GM21529 (cell line): ENCODE measurements at regions not wholly inside any gene's neighbourhood (a gene's known extent, or its start where the extent isn't known, plus 50 kb on each side); places are given as distances from the start of the nearest gene placed in this dataset.

Experiments
- ATAC-seq: cut with Tn5 transposase; IDR thresholded peaks from one replicate; pipeline ENCODE4 v1.9.1; 2021; ENCODE audit not compliant: unreplicated experiment

GRCh38 chr6:50600280-50600679 is 113.0 kb upstream of the TFAP2D start:
- no peak for ATAC-seq

- ATAC-seq: no peak
Measured at GRCh38 chr6:50602292-50602691, 111.0 kb upstream of the TFAP2D start.

GRCh38 chr6:50608421-50608820 is 104.9 kb upstream of the TFAP2D start:
- ATAC-seq: no peak

- ATAC-seq: no peak
Measured at GRCh38 chr6:50610562-50610961, 102.8 kb upstream of the TFAP2D start.

- no peak for ATAC-seq
Measured at GRCh38 chr6:50635429-50635828, 77.9 kb upstream of the TFAP2D start.

- ATAC-seq: no peak
Measured at GRCh38 chr6:50637267-50637666, 76.1 kb upstream of the TFAP2D start.

- no peak for ATAC-seq
Measured at GRCh38 chr6:50649086-50649485, 64.2 kb upstream of the TFAP2D start.

GRCh38 chr6:50653253-50653652 is 60.1 kb upstream of the TFAP2D start:
- no peak for ATAC-seq

GRCh38 chr6:50654155-50654554 is 59.2 kb upstream of the TFAP2D start:
- ATAC-seq: no peak

- peak; percentile 63 for ATAC-seq
Measured at GRCh38 chr6:50655848-50656453, 57.4 kb upstream of the TFAP2D start.

GRCh38 chr6:50657513-50657912 is 55.8 kb upstream of the TFAP2D start:
- no peak for ATAC-seq

- ATAC-seq: no peak
Measured at GRCh38 chr6:50658561-50658960, 54.8 kb upstream of the TFAP2D start.

GRCh38 chr6:50661636-50662035 is 51.7 kb upstream of the TFAP2D start:
- ATAC-seq: no peak
